HCT116 (cell line): ENCODE measurements at regions not wholly inside any gene's neighbourhood (a gene's known extent, or its start where the extent isn't known, plus 50 kb on each side); places are given as distances from the start of the nearest gene placed in this dataset.

Experiments
- ATAC-seq: fragments of 200-7000 bp; cut with Tn5 transposase; 2 replicates; pipeline ENCODE4 v1.9.1; 2020; ENCODE audit warnings: mild to moderate bottlenecking, moderate library complexity
- BruUV-seq: library from RNA; stranded (reverse); fragments of 400-500 nt; replicated peaks from 2 replicates; lab custom pipeline; 2021; lab: Mats Ljungman, UMichigan
- CTCF ChIA-PET: fragments of 300-600 bp; sonication (Branson Sonifier 250); formaldehyde crosslinking; loops from one replicate; lab custom pipeline; 2021; ENCODE audit warnings: antibody characterized with exemption; lab: Charles Lee
- POLR2A ChIA-PET: fragments of 300-600, 350-600 bp; sonication (Branson Sonifier 250); formaldehyde crosslinking; loops from one replicate; lab custom pipeline; 2021; ENCODE audit warnings: antibody characterized with exemption; lab: Charles Lee
- RAD21 ChIA-PET, 2 experiments: fragments of 300-600 bp; sonication (Branson Sonifier 250); formaldehyde crosslinking; loops; one replicate each; lab custom pipeline; 2023; ENCODE audit warnings: low total read pairs in 2 of 2; ENCODE audit not compliant: uncharacterized antibody in 2 of 2, unreplicated experiment in 2 of 2, low non-redundant PET in 1 of 2; lab: Charles Lee
- DNase-seq: peaks from one replicate; pipeline ENCODE4 v3.0.0-alpha.2; 2010; ENCODE audit warnings: low read depth, low spot score
- H2AFZ ChIP-seq: fragments of 200-600 bp; shearing (Covaris generic), sonication (generic); 2 replicates; pipeline ENCODE4 v1.6.1; 2017; ENCODE audit warnings: low read depth, mixed run types, mixed read lengths, antibody characterized with exemption, low read length; ENCODE audit not compliant: poor library complexity, severe bottlenecking
- H3K27ac ChIP-seq: 2 replicates; pipeline ENCODE4 v1.5.1; 2012; ENCODE audit warnings: low read depth, low read length
- H3K27me3 ChIP-seq: fragments of 200-600 bp; sonication (generic); 2 replicates; pipeline ENCODE4 v1.6.1; 2016; ENCODE audit warnings: mixed run types, low read length, mixed read lengths; ENCODE audit not compliant: insufficient read depth
- H3K36me3 ChIP-seq, 2 experiments: fragments of 200-500 bp in 1 of 2; fragments of 200-600 bp in 1 of 2; sonication (Bioruptor generic) in 1 of 2; sonication (generic) in 1 of 2; 2 replicates each; pipeline versions ENCODE4 v1.5.1 to v1.6.1; 2014 to 2016; ENCODE audit warnings: low read length in 2 of 2, inconsistent platforms in 1 of 2, mixed read lengths in 1 of 2, mixed run types in 1 of 2; ENCODE audit not compliant: insufficient read depth in 2 of 2, control insufficient read depth in 1 of 2
- H3K4me1 ChIP-seq, 2 experiments: fragments of 200-600 bp in 1 of 2; sonication (generic) in 1 of 2; 2 replicates each; pipeline versions ENCODE4 v1.5.1 to v1.6.1; 2012 to 2017; ENCODE audit warnings: low read length in 2 of 2, inconsistent platforms in 1 of 2, mild to moderate bottlenecking in 1 of 2, mixed read lengths in 1 of 2, mixed run types in 1 of 2, moderate library complexity in 1 of 2; ENCODE audit not compliant: insufficient read depth in 2 of 2, control insufficient read depth in 1 of 2
- H3K4me2 ChIP-seq: fragments of 200-600 bp; sonication (generic); 2 replicates; pipeline ENCODE4 v1.6.1; 2017; ENCODE audit warnings: mixed run types, low read length, mixed read lengths
- H3K4me3 ChIP-seq, 2 experiments: fragments of 200-600 bp in 1 of 2; sonication (generic) in 1 of 2; replicated peaks in 1 of 2; 2 replicates each; pipeline ENCODE4 v1.5.1; 2011 to 2016; ENCODE audit warnings: low read length in 2 of 2, control low read depth in 1 of 2, low read depth in 1 of 2, mild to moderate bottlenecking in 1 of 2, mixed read lengths in 1 of 2, mixed run types in 1 of 2
- H3K79me2 ChIP-seq: fragments of 200-600 bp; sonication (generic); 2 replicates; pipeline ENCODE4 v1.6.1; 2017; ENCODE audit warnings: mild to moderate bottlenecking, mixed run types, low read length, moderate library complexity, mixed read lengths; ENCODE audit not compliant: insufficient read depth
- H3K9ac ChIP-seq: fragments of 200-600 bp; sonication (generic); 2 replicates; pipeline ENCODE4 v1.6.1; 2016; ENCODE audit warnings: low read length, mixed read lengths
- H3K9me2 ChIP-seq: fragments of 200-600 bp; sonication (generic), shearing (Covaris generic); 2 replicates; pipeline ENCODE4 v1.6.1; 2017; ENCODE audit warnings: mixed run types, mild to moderate bottlenecking, moderate library complexity; ENCODE audit not compliant: insufficient read depth
- H3K9me3 ChIP-seq, 2 experiments: fragments of 200-500 bp in 1 of 2; fragments of 200-600 bp in 1 of 2; sonication (Bioruptor generic) in 1 of 2; sonication (generic) in 1 of 2; 2 replicates each; pipeline ENCODE4 v1.6.1; 2014 to 2017; ENCODE audit warnings: low read length in 2 of 2, mixed read lengths in 2 of 2, inconsistent platforms in 1 of 2, low read depth in 1 of 2, mild to moderate bottlenecking in 1 of 2, mixed run types in 1 of 2, moderate library complexity in 1 of 2; ENCODE audit not compliant: control insufficient read depth in 1 of 2, insufficient read depth in 1 of 2
- H4K20me1 ChIP-seq: fragments of 200-600 bp; sonication (generic), shearing (Covaris generic); 2 replicates; pipeline ENCODE4 v1.6.1; 2017; ENCODE audit warnings: mixed run types, mild to moderate bottlenecking, moderate library complexity; ENCODE audit not compliant: insufficient read depth
- CBX3 ChIP-seq: IDR thresholded peaks from 2 replicates; pipeline ENCODE4 v1.6.1; 2012; ENCODE audit warnings: low read depth
- EGR1 ChIP-seq: IDR thresholded peaks from 2 replicates; pipeline ENCODE4 v1.6.1; 2012; ENCODE audit warnings: low read depth
- ELF1 ChIP-seq: IDR thresholded peaks from 2 replicates; pipeline ENCODE4 v1.6.1; 2012; ENCODE audit warnings: low read depth, borderline replicate concordance
- JUND ChIP-seq: IDR thresholded peaks from 2 replicates; pipeline ENCODE4 v1.6.1; 2012
- POLR2A ChIP-seq: IDR thresholded peaks from 2 replicates; pipeline ENCODE4 v1.7.0; 2011; ENCODE audit warnings: borderline replicate concordance; ENCODE audit not compliant: insufficient read depth, insufficient read length; ENCODE audit errors: extremely low read depth
- POLR2AphosphoS5 ChIP-seq: IDR thresholded peaks from 2 replicates; pipeline ENCODE4 v1.6.1; 2011; ENCODE audit warnings: mild to moderate bottlenecking, low read depth, low read length, moderate library complexity
- RAD21 ChIP-seq: IDR thresholded peaks from 2 replicates; pipeline ENCODE4 v1.6.1; 2012; ENCODE audit warnings: low read depth, mild to moderate bottlenecking
- REST ChIP-seq: IDR thresholded peaks from 2 replicates; pipeline ENCODE4 v1.6.1; 2012; ENCODE audit warnings: low read depth
- SIN3A ChIP-seq: IDR thresholded peaks from 2 replicates; pipeline ENCODE4 v1.6.1; 2012; ENCODE audit warnings: low read depth
- SP1 ChIP-seq: IDR thresholded peaks from 2 replicates; pipeline ENCODE4 v1.6.1; 2012; ENCODE audit warnings: low read depth
- YY1 ChIP-seq: IDR thresholded peaks from 2 replicates; pipeline ENCODE4 v1.6.1; 2011; ENCODE audit warnings: low read length, low read depth, moderate library complexity, mild to moderate bottlenecking; ENCODE audit not compliant: insufficient replicate concordance; ENCODE audit errors: extremely low read depth
- ZFX ChIP-seq: fragments of 450-650 bp; IDR thresholded peaks from 2 replicates; pipeline ENCODE4 v1.6.1; 2017
- ZNF274 ChIP-seq: fragments of 200-500 bp; sonication (Bioruptor generic); IDR thresholded peaks from 2 replicates; pipeline ENCODE4 v1.6.1; 2014; ENCODE audit warnings: mild to moderate bottlenecking, low read depth, low read length, inconsistent platforms
- intact Hi-C: fragments of 100-400 bp; cut with micrococcal nuclease; formaldehyde crosslinking; loops from 2 replicates; pipeline ENCODE4 v1.10.0; 2022
- TF ChIP-seq, protein P1 (sequence below), 3 experiments: fragments of 200-600 bp in 1 of 3; sonication (generic) in 1 of 3; IDR thresholded peaks in 2 of 3; conservative IDR thresholded peaks in 1 of 3; 2 replicates each; pipeline ENCODE4 v1.5.1; 2012 to 2017; ENCODE audit warnings: low read depth in 2 of 3, low read length in 2 of 3, antibody characterized with exemption in 1 of 3, borderline replicate concordance in 1 of 3, control low read depth in 1 of 3, mild to moderate bottlenecking in 1 of 3, mixed read lengths in 1 of 3, mixed run types in 1 of 3, moderate library complexity in 1 of 3; ENCODE audit not compliant: insufficient read depth in 1 of 3
- TF ChIP-seq, protein P2 (sequence below): IDR thresholded peaks from 2 replicates; pipeline ENCODE4 v1.6.1; 2012

GRCh38 chr1:83027511-83027910 lies 971.4 kb downstream of the TTLL7 start:
- ATAC-seq (no peak), DNase-seq (no peak)
- intact Hi-C loops: no loop called here
- no peaks in the 10 kb centered on the region for H3K9me2 ChIP-seq
- no peaks in the 10 kb centered on the region for H3K36me3 ChIP-seq
- H3K4me1 ChIP-seq: no peaks in the 10 kb centered on the region
- H3K9me3 ChIP-seq: peaks cover 0 to 4% of the 10 kb centered on the region in 2 experiments; a peak in 2 of 4 replicates
- no peak overlapping the region for H3K9ac ChIP-seq
- no peaks in the 10 kb centered on the region for H4K20me1 ChIP-seq
- no peak overlapping the region for H2AFZ ChIP-seq
- TF ChIP-seq CBX3: no peak
- no peak for TF ChIP-seq JUND
- TF ChIP-seq ZNF274: no peak
- no peak for TF ChIP-seq REST
- no peak for TF ChIP-seq EGR1
- TF ChIP-seq ELF1: no peak
- TF ChIP-seq, protein P1, sequence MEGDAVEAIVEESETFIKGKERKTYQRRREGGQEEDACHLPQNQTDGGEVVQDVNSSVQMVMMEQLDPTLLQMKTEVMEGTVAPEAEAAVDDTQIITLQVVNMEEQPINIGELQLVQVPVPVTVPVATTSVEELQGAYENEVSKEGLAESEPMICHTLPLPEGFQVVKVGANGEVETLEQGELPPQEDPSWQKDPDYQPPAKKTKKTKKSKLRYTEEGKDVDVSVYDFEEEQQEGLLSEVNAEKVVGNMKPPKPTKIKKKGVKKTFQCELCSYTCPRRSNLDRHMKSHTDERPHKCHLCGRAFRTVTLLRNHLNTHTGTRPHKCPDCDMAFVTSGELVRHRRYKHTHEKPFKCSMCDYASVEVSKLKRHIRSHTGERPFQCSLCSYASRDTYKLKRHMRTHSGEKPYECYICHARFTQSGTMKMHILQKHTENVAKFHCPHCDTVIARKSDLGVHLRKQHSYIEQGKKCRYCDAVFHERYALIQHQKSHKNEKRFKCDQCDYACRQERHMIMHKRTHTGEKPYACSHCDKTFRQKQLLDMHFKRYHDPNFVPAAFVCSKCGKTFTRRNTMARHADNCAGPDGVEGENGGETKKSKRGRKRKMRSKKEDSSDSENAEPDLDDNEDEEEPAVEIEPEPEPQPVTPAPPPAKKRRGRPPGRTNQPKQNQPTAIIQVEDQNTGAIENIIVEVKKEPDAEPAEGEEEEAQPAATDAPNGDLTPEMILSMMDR (IDR thresholded peaks at IDR 0.05 in 2 of 3, conservative IDR thresholded peaks at IDR 0.05 in 1 of 3; ENCODE audit: borderline replicate concordance in 1 of 3, insufficient read depth in 1 of 3, low read depth in 2 of 3, low read length in 2 of 3): no peak
- TF ChIP-seq POLR2A: no peak
- no peak for TF ChIP-seq POLR2AphosphoS5
- TF ChIP-seq YY1: no peak
- TF ChIP-seq, protein P2, sequence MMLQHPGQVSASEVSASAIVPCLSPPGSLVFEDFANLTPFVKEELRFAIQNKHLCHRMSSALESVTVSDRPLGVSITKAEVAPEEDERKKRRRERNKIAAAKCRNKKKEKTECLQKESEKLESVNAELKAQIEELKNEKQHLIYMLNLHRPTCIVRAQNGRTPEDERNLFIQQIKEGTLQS: no peak
- TF ChIP-seq RAD21: no peak
- no peak for TF ChIP-seq ZFX
- TF ChIP-seq SP1: no peak
- no peak for TF ChIP-seq SIN3A
- no peaks in the 10 kb centered on the region for H3K27me3 ChIP-seq
- ChIA-PET POLR2A (no interaction called here), RAD21 (no interaction called here), CTCF (no interaction called here)
- H3K27ac ChIP-seq: no peak overlapping the region
- H3K4me2 ChIP-seq: no peak overlapping the region
- no TSS peak for BruUV-seq
- no peaks in the 10 kb centered on the region for H3K79me2 ChIP-seq
- no peak overlapping the region for H3K4me3 ChIP-seq
